ENCODE measurements at regions not wholly inside any gene's neighbourhood (a gene's known extent, or its start where the extent isn't known, plus 50 kb on each side); places are given as distances from the start of the nearest gene placed in this dataset.

- Histone ChIP-seq H3K9me3 (ENCODE audit: control insufficient read depth in 1 of 2, low read length in 2 of 2) (no peaks in the 10 kb centered on the region), H3K4me1 (ENCODE audit: control insufficient read depth in 1 of 2, insufficient read depth in 2 of 2, low read length in 2 of 2) (no peaks in the 10 kb centered on the region), H3K27ac (ENCODE audit: low read length) (no peak overlapping the region), H3K36me3 (ENCODE audit: control insufficient read depth in 1 of 2, insufficient read depth in 2 of 2, low read length in 2 of 2) (no peaks in the 10 kb centered on the region), H3K4me3 (ENCODE audit: low read depth in 1 of 2, low read length in 2 of 2) (no peak overlapping the region), H3K27me3 (ENCODE audit: low read depth, low read length) (no peaks in the 10 kb centered on the region)
These were observed 604.7 kb upstream of the SOX9 start for GRCh38 chr17:71516149-71516548.

GRCh38 chr17:71519285-71519684 lies 601.5 kb upstream of the SOX9 start:
- Histone ChIP-seq H3K4me3 (ENCODE audit: low read depth in 1 of 2, low read length in 2 of 2) (no peak overlapping the region), H3K9me3 (ENCODE audit: control insufficient read depth in 1 of 2, low read length in 2 of 2) (no peaks in the 10 kb centered on the region), H3K36me3 (ENCODE audit: control insufficient read depth in 1 of 2, insufficient read depth in 2 of 2, low read length in 2 of 2) (no peaks in the 10 kb centered on the region), H3K4me1 (ENCODE audit: control insufficient read depth in 1 of 2, insufficient read depth in 2 of 2, low read length in 2 of 2) (no peaks in the 10 kb centered on the region), H3K27me3 (ENCODE audit: low read depth, low read length) (no peaks in the 10 kb centered on the region), H3K27ac (ENCODE audit: low read length) (no peak overlapping the region)

- H3K36me3 ChIP-seq (ENCODE audit: control insufficient read depth in 1 of 2, insufficient read depth in 2 of 2, low read length in 2 of 2): no peaks in the 10 kb centered on the region
- H3K27ac ChIP-seq (ENCODE audit: low read length): no peak overlapping the region
- no peak overlapping the region for H3K4me3 ChIP-seq (ENCODE audit: low read depth in 1 of 2, low read length in 2 of 2)
- H3K27me3 ChIP-seq (ENCODE audit: low read depth, low read length): no peaks in the 10 kb centered on the region
- no peaks in the 10 kb centered on the region for H3K9me3 ChIP-seq (ENCODE audit: control insufficient read depth in 1 of 2, low read length in 2 of 2)
- H3K4me1 ChIP-seq (ENCODE audit: control insufficient read depth in 1 of 2, insufficient read depth in 2 of 2, low read length in 2 of 2): no peaks in the 10 kb centered on the region
These were observed 599.1 kb upstream of the SOX9 start for GRCh38 chr17:71521724-71522123.

GRCh38 chr17:71522383-71522782 lies 598.4 kb upstream of the SOX9 start:
- Histone ChIP-seq H3K27me3 (ENCODE audit: low read depth, low read length) (no peaks in the 10 kb centered on the region), H3K4me1 (ENCODE audit: control insufficient read depth in 1 of 2, insufficient read depth in 2 of 2, low read length in 2 of 2) (no peaks in the 10 kb centered on the region), H3K4me3 (ENCODE audit: low read depth in 1 of 2, low read length in 2 of 2) (no peak overlapping the region), H3K27ac (ENCODE audit: low read length) (no peak overlapping the region), H3K36me3 (ENCODE audit: control insufficient read depth in 1 of 2, insufficient read depth in 2 of 2, low read length in 2 of 2) (no peaks in the 10 kb centered on the region), H3K9me3 (ENCODE audit: control insufficient read depth in 1 of 2, low read length in 2 of 2) (no peaks in the 10 kb centered on the region)

- Histone ChIP-seq H3K27ac (ENCODE audit: low read length) (no peak overlapping the region), H3K36me3 (ENCODE audit: control insufficient read depth in 1 of 2, insufficient read depth in 2 of 2, low read length in 2 of 2) (no peaks in the 10 kb centered on the region), H3K4me3 (ENCODE audit: low read depth in 1 of 2, low read length in 2 of 2) (no peak overlapping the region), H3K4me1 (ENCODE audit: control insufficient read depth in 1 of 2, insufficient read depth in 2 of 2, low read length in 2 of 2) (no peaks in the 10 kb centered on the region), H3K9me3 (ENCODE audit: control insufficient read depth in 1 of 2, low read length in 2 of 2) (no peaks in the 10 kb centered on the region), H3K27me3 (ENCODE audit: low read depth, low read length) (no peaks in the 10 kb centered on the region)
These were observed 593.5 kb upstream of the SOX9 start for GRCh38 chr17:71527311-71527710.

- no peaks in the 10 kb centered on the region for H3K27me3 ChIP-seq (ENCODE audit: low read depth, low read length)
- H3K36me3 ChIP-seq (ENCODE audit: control insufficient read depth in 1 of 2, insufficient read depth in 2 of 2, low read length in 2 of 2): no peaks in the 10 kb centered on the region
- H3K4me1 ChIP-seq (ENCODE audit: control insufficient read depth in 1 of 2, insufficient read depth in 2 of 2, low read length in 2 of 2): no peaks in the 10 kb centered on the region
- no peaks in the 10 kb centered on the region for H3K9me3 ChIP-seq (ENCODE audit: control insufficient read depth in 1 of 2, low read length in 2 of 2)
- H3K4me3 ChIP-seq (ENCODE audit: low read depth in 1 of 2, low read length in 2 of 2): no peak overlapping the region
- no peak overlapping the region for H3K27ac ChIP-seq (ENCODE audit: low read length)
These were observed 592.6 kb upstream of the SOX9 start for GRCh38 chr17:71528210-71528609.

GRCh38 chr17:71530248-71530647 lies 590.6 kb upstream of the SOX9 start:
- Histone ChIP-seq H3K4me1 (ENCODE audit: control insufficient read depth in 1 of 2, insufficient read depth in 2 of 2, low read length in 2 of 2) (no peaks in the 10 kb centered on the region), H3K27ac (ENCODE audit: low read length) (no peak overlapping the region), H3K9me3 (ENCODE audit: control insufficient read depth in 1 of 2, low read length in 2 of 2) (no peaks in the 10 kb centered on the region), H3K36me3 (ENCODE audit: control insufficient read depth in 1 of 2, insufficient read depth in 2 of 2, low read length in 2 of 2) (no peaks in the 10 kb centered on the region), H3K4me3 (ENCODE audit: low read depth in 1 of 2, low read length in 2 of 2) (no peak overlapping the region), H3K27me3 (ENCODE audit: low read depth, low read length) (no peaks in the 10 kb centered on the region)

- H3K4me3 ChIP-seq (ENCODE audit: low read depth in 1 of 2, low read length in 2 of 2): no peak overlapping the region
- H3K27me3 ChIP-seq (ENCODE audit: low read depth, low read length): no peaks in the 10 kb centered on the region
- no peaks in the 10 kb centered on the region for H3K4me1 ChIP-seq (ENCODE audit: control insufficient read depth in 1 of 2, insufficient read depth in 2 of 2, low read length in 2 of 2)
- no peak overlapping the region for H3K27ac ChIP-seq (ENCODE audit: low read length)
- H3K9me3 ChIP-seq (ENCODE audit: control insufficient read depth in 1 of 2, low read length in 2 of 2): no peaks in the 10 kb centered on the region
- no peaks in the 10 kb centered on the region for H3K36me3 ChIP-seq (ENCODE audit: control insufficient read depth in 1 of 2, insufficient read depth in 2 of 2, low read length in 2 of 2)
These were observed 585.5 kb upstream of the SOX9 start for GRCh38 chr17:71535321-71535720.

GRCh38 chr17:71546419-71546818 lies 574.4 kb upstream of the SOX9 start:
- Histone ChIP-seq H3K27me3 (ENCODE audit: low read depth, low read length) (no peaks in the 10 kb centered on the region), H3K27ac (ENCODE audit: low read length) (no peak overlapping the region), H3K9me3 (ENCODE audit: control insufficient read depth in 1 of 2, low read length in 2 of 2) (no peaks in the 10 kb centered on the region), H3K36me3 (ENCODE audit: control insufficient read depth in 1 of 2, insufficient read depth in 2 of 2, low read length in 2 of 2) (no peaks in the 10 kb centered on the region), H3K4me3 (ENCODE audit: low read depth in 1 of 2, low read length in 2 of 2) (no peak overlapping the region), H3K4me1 (ENCODE audit: control insufficient read depth in 1 of 2, insufficient read depth in 2 of 2, low read length in 2 of 2) (no peaks in the 10 kb centered on the region)

- H3K4me1 ChIP-seq (ENCODE audit: control insufficient read depth in 1 of 2, insufficient read depth in 2 of 2, low read length in 2 of 2): no peaks in the 10 kb centered on the region
- H3K4me3 ChIP-seq (ENCODE audit: low read depth in 1 of 2, low read length in 2 of 2): no peak overlapping the region
- no peaks in the 10 kb centered on the region for H3K36me3 ChIP-seq (ENCODE audit: control insufficient read depth in 1 of 2, insufficient read depth in 2 of 2, low read length in 2 of 2)
- no peak overlapping the region for H3K27ac ChIP-seq (ENCODE audit: low read length)
- H3K9me3 ChIP-seq (ENCODE audit: control insufficient read depth in 1 of 2, low read length in 2 of 2): no peaks in the 10 kb centered on the region
- H3K27me3 ChIP-seq (ENCODE audit: low read depth, low read length): no peaks in the 10 kb centered on the region
These were observed 572.9 kb upstream of the SOX9 start for GRCh38 chr17:71547904-71548303.

GRCh38 chr17:71548540-71549190 lies 572.2 kb upstream of the SOX9 start:
- Histone ChIP-seq H3K9me3 (ENCODE audit: control insufficient read depth in 1 of 2, low read length in 2 of 2) (no peaks in the 10 kb centered on the region), H3K27me3 (ENCODE audit: low read depth, low read length) (no peaks in the 10 kb centered on the region), H3K27ac (ENCODE audit: low read length) (no peak overlapping the region), H3K36me3 (ENCODE audit: control insufficient read depth in 1 of 2, insufficient read depth in 2 of 2, low read length in 2 of 2) (no peaks in the 10 kb centered on the region), H3K4me1 (ENCODE audit: control insufficient read depth in 1 of 2, insufficient read depth in 2 of 2, low read length in 2 of 2) (no peaks in the 10 kb centered on the region), H3K4me3 (ENCODE audit: low read depth in 1 of 2, low read length in 2 of 2) (no peak overlapping the region)

- H3K4me3 ChIP-seq (ENCODE audit: low read depth in 1 of 2, low read length in 2 of 2): no peak overlapping the region
- H3K4me1 ChIP-seq (ENCODE audit: control insufficient read depth in 1 of 2, insufficient read depth in 2 of 2, low read length in 2 of 2): no peaks in the 10 kb centered on the region
- no peaks in the 10 kb centered on the region for H3K27me3 ChIP-seq (ENCODE audit: low read depth, low read length)
- no peak overlapping the region for H3K27ac ChIP-seq (ENCODE audit: low read length)
- no peaks in the 10 kb centered on the region for H3K9me3 ChIP-seq (ENCODE audit: control insufficient read depth in 1 of 2, low read length in 2 of 2)
- H3K36me3 ChIP-seq (ENCODE audit: control insufficient read depth in 1 of 2, insufficient read depth in 2 of 2, low read length in 2 of 2): no peaks in the 10 kb centered on the region
These were observed 570.1 kb upstream of the SOX9 start for GRCh38 chr17:71550675-71551074.
